NCI-H2196 (cell line): ENCODE measurements at regions not wholly inside any gene's neighbourhood (a gene's known extent, or its start where the extent isn't known, plus 50 kb on each side); places are given as distances from the start of the nearest gene placed in this dataset.
"Not testable (repeated sequence)": the region's sequence is repeated elsewhere in the genome, so short reads cannot be mapped to it uniquely, and the experiment has no call there.

Source experiments
- DNase-seq: peaks from one replicate; lab custom pipeline; 2025; ENCODE audit not compliant: unreplicated experiment; lab: John Stamatoyannopoulos, UW

DNA sequence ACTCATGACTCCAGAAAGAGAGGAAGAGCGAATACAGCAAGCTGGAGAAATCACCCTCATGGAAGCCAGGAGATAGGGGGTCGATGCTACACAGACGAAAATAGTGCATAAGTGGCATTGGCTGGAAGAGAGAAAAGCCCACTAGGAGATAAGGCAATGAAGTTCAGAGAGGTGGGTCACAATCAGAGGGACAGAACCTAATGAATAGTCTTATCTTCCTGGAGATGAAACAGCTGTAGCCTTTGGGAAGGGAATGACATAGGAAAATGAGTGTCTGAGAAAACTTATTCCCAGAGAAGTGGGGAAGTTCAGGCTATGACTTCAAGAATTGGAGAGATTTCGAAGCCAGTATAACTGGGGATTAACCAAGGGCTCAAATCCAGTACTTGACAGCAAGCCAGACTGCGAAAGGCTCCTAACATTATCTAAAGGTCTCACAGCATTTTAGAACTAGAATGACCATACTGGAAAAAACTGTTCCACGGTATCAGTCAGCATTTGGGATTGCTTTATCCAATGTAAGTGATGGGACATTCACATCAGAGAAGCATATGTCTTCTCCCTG, 211.1 kb downstream of the ZNF365 start:
- DNase-seq, result no peak

GRCh38 chr10:62587011-62587410, 212.8 kb downstream of the ZNF365 start:
- DNase-seq, result no peak

GRCh38 chr10:62588116-62588515, 213.9 kb downstream of the ZNF365 start:
- DNase-seq, result no peak

GRCh38 chr10:62589689-62590088, 214.8 kb upstream of the ADO start:
- DNase-seq, result no peak

GRCh38 chr10:62590306-62590705, 214.2 kb upstream of the ADO start:
- DNase-seq, result no peak

- DNase-seq, result no peak
Measured at GRCh38 chr10:62594093-62594520, 210.4 kb upstream of the ADO start.

DNA sequence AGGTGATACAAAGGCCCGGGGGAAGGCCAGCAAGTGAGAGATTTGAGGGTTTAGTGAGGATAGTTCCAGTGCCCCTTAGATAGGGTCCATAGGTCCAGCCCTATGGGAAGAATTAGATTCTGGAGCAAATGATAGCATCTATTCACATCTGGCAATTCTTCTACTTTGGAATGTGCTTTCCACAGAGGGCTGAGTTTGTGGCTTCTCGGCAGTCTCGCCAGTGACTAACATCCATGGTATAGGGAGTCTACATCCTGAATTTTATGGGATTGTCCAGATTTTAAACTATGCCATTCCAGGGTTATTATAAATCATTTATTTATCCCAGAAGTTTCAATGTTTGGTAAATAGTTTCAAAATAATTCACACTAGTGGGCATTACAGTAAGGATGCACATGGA, 207.3 kb upstream of the ADO start:
- DNase-seq, result no peak

GRCh38 chr10:62599161-62599560, 205.4 kb upstream of the ADO start:
- DNase-seq, result no peak

DNA sequence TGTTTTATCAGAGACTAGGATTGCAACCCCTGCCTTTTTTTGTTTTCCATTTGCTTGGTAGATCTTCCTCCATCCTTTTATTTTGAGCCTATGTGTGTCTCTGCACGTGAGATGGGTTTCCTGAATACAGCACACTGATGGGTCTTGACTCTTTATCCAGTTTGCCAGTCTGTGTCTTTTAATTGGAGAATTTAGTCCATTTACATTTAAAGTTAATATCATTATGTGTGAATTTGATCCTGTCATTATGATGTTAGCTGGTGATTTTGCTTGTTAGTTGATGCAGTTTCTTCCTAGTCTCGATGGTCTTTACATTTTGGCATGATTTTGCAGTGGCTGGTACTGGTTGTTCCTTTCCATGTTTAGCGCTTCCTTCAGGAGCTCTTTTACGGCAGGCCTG, 198.0 kb upstream of the ADO start:
- not testable (repeated sequence) for DNase-seq

DNA sequence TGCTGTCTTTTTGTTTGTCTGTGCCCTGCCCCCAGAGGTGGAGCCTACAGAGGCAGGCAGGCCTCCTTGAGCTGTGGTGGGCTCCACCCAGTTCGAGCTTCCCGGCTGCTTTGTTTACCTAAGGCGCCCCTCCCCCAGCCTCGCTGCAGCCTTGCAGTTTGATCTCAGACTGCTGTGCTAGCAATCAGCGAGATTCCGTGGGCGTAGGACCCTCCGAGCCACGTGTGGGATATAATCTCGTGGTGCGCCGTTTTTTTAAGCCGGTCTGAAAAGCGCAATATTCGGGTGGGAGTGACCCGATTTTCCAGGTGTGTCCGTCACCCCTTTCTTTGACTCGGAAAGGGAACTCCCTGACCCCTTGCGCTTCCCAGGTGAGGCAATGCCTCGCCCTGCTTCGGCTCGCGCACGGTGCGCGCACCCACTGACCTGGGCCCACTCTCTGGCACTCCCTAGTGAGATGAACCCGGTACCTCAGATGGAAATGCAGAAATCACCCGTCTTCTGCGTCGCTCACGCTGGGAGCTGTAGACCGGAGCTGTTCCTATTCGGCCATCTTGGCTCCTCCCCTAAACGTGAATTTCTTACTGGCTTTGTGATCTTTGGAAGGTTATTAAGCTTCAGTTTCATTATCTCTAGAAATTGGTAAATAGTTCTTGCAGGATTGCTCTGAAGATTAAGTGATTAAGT, 196.2 kb upstream of the ADO start:
- DNase-seq, result not testable (repeated sequence)

DNA sequence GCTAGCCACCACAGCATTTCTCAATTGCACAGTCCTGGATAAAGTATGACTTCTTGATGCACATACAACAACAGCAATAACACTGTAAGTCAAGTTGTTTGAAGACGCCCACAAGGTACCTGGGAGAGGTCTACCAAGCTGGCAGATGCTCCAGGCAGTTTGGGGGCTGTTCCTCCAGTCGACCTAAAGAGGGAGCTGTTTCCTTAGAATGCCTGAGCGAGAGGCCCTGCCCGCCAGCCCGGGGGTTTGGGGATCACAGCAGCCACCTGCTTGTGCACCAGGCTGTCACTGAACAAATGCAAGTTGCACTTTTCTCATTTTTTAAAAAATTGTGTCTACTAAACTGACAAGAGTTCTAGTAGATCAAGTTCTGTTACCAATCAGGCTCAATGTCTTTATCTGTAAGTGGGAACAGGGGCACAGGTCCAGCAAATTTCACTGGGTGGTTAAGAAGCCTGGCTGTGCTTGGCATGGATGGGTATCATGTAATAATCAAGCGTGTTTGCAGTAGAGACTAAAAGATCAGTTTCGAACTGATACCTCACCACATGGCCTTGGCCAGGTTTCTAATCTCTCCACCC, 193.8 kb upstream of the ADO start:
- no peak for DNase-seq

DNA sequence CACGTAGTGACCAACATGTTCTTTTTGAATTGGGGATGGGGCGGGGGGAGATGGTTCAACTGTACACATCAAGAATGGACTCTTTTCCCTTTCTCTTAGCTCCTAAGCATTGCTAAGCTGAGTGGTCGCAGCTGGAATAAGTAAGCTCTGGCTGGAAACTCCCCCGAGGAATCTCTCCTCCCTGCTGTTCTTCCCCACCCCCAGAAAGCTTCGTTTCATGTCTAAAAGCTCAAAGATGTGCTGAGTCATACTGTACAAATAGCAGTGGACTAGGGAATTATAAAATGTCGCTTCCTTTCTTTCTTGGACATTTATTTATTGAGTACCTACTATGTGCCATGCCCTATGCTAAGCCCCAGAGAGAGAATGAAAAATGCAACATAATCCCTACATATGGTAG, 191.1 kb upstream of the ADO start:
- no peak for DNase-seq

GRCh38 chr10:62613859-62614258, 190.7 kb upstream of the ADO start:
- DNase-seq, result no peak

GRCh38 chr10:62614389-62615157, 189.9 kb upstream of the ADO start:
- DNase-seq, result no peak

DNA sequence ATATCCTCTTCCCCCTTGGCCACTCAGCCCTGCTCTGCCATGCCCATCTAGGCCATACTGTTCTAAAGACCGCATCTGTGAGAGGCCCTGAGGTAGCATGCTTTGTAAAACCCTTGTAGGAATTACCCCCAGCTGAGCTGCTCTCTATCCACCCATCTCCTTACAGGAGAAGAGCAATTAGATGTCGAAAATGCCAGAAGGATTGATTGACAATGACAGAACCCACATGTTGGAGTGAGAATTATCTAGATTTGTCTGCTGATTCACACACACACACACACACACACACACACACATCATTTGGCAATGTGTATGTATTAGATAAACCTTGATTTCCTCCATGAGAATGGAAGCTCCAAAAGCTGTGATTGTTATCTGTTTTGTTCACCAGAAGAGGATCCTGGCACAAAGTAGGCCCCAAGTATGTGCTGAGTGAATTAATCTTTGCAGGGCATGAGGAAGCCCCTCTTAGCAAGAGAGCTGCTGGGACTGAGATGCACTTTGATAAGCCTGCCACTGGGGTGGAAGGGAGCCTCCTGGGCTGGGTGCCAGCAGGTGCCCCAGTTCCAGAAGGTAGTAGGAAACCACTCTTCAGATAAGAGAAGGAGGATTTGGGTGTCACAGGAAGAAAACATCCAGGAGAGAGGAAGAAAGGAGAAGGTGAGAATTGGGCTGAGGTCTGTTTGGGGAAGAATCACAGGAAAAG, 187.5 kb upstream of the ADO start:
- DNase-seq, result no peak

DNA sequence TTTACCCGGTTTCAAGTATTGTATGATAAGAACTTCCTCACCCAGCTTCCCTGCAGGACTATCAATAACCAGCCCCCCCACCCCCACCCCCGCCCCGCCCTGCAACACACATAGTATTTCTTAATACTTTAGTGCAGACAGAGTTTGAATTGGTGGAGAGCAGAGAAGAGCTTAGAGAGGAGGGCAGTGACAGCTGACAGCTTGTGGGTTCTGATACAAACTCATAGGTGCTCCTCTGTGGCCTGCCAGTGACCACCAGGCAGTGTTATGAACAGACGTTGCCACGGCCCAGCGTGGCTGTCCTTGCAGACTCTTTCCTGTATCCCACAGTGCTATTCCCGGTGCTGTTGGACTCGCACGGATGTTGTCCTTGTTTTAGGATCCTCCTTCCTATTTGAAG, 186.9 kb upstream of the ADO start:
- DNase-seq, result no peak

- DNase-seq, result no peak
Measured at GRCh38 chr10:62618054-62618453, 186.5 kb upstream of the ADO start.

- no peak for DNase-seq
Measured at GRCh38 chr10:62618576-62619412, 185.7 kb upstream of the ADO start.

DNA sequence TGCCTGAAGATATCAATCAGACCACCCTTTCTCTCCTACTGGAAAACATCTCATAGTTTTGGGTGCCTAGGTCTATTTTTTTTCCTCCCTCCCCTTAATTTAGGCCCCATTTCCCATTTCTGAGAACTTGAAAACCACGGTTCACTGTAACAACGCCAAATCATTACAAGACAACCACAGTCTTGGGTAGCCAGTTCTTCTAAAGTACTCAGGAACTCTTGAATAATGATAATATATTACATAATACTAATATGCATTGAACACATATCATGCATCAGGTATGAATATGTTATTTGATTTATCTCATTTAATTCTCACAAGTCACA, 185.1 kb upstream of the ADO start:
- no peak for DNase-seq

DNA sequence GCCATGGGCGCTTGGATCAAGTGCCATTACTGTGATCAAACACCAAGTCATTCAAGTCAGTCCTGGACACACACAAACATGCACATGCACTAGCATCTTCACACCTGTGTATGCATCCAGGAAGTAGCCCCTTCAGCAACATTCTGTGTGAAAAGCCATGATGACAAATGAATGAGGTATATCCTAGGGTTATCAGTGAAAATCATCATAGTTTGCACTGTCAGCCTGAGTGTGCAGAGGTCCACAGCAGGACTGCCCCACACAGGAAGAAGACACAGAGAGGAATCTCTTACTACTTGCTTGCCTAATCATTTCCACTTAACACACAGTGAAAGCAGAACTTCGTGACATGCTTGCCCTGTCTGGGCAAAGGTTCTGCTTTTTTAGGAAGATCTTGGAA, 184.0 kb upstream of the ADO start:
- DNase-seq, result no peak

DNA sequence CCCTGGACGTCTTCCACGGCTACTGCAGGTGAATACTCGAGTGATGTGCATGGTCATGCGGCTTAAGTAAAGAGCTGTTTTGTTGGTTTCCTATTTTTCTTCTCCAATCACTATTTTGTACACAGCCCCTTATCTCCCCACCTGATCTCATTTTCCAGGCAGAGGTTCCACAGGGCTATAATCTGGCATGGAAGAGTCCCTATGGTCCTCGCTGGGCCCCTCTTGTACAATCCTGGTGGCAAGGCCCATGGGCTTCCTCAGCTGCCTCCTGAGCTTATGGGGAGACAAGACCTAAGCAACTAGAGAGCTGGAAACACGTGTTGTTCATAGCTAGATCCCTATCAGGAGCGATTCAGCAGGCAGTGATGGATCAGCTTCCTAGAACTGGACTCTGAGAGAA, 181.3 kb upstream of the ADO start:
- DNase-seq, result no peak
